Uterus (tissue), 2 donors: ENCODE measurements at regions not wholly inside any gene's neighbourhood (a gene's known extent, or its start where the extent isn't known, plus 50 kb on each side); places are given as distances from the start of the nearest gene placed in this dataset.

ENCODE experiments used
- CTCF ChIP-seq, 4 experiments: fragments of 200-600 bp in 2 of 4; fragments of 450-650 bp in 2 of 4; sonication (generic) in 2 of 4; IDR thresholded peaks; one replicate each; pipeline ENCODE4 v1.5.1; 2016 to 2019; ENCODE audit warnings: antibody characterized with exemption in 4 of 4, mild to moderate bottlenecking in 2 of 4, moderate library complexity in 1 of 4
- POLR2A ChIP-seq, 2 donors: fragments of 450-650 bp; IDR thresholded peaks; one replicate each; pipeline ENCODE4 v1.6.1; 2016; ENCODE audit warnings: antibody characterized with exemption in 2 of 2, mild to moderate bottlenecking in 1 of 2, moderate library complexity in 1 of 2

GRCh38 chr2:19536136-19536535, 177.7 kb upstream of the OSR1 start:
- TF ChIP-seq CTCF (IDR thresholded peaks at IDR 0.05) = no peak
- no peak for TF ChIP-seq POLR2A (IDR thresholded peaks at IDR 0.05)
